HepG2 (cell line): ENCODE measurements at regions not wholly inside any gene's neighbourhood (a gene's known extent, or its start where the extent isn't known, plus 50 kb on each side); places are given as distances from the start of the nearest gene placed in this dataset.

Experiments used
- ATAC-seq: fragments of 200-7000 bp; cut with Tn5 transposase; 3 replicates; pipeline ENCODE4 v1.9.1; 2020; ENCODE audit warnings: mild to moderate bottlenecking, moderate library complexity
- BruUV-seq: library from RNA; stranded (reverse); fragments of 400-500 nt; replicated peaks from 2 replicates; lab custom pipeline; 2021; lab: Mats Ljungman, UMichigan
- CTCF ChIA-PET: fragments of 300-600 bp; formaldehyde crosslinking; extraction: SDS; loops from one replicate; lab custom pipeline; 2021; ENCODE audit warnings: low total read pairs, inconsistent platforms, low intra/inter-chr PET ratio; lab: Yijun Ruan, JAX
- POLR2A ChIA-PET: fragments of 350-600 bp; sonication (Branson Sonifier 250); formaldehyde crosslinking; loops from one replicate; lab custom pipeline; 2020; ENCODE audit warnings: antibody characterized with exemption, inconsistent platforms; lab: Yijun Ruan, JAX
- DNase-seq: peaks from one replicate; pipeline ENCODE4 v3.0.0-alpha.2; 2015; ENCODE audit warnings: low spot score
- FAIRE-seq: peaks from 3 replicates; lab custom pipeline; 2011; peaks lifted over from hg19 to GRCh38; lab: Jason Lieb, UNC
- H2AFZ ChIP-seq: one replicate; pipeline ENCODE4 v1.6.1; 2011; ENCODE audit warnings: low read length, inconsistent platforms
- H3K27ac ChIP-seq: fragments of 300-600 bp; 3 replicates; pipeline ENCODE4 v1.8.0; 2011; ENCODE audit warnings: mixed run types, mild to moderate bottlenecking, mixed read lengths, low read length, inconsistent platforms; ENCODE audit not compliant: insufficient read depth; ENCODE audit errors: extremely low read length
- H3K27me3 ChIP-seq, 2 experiments: fragments of 200-600 bp in 1 of 2; 2 replicates in 1 of 2; 3 replicates in 1 of 2; pipeline versions ENCODE4 v1.6.0 to v1.8.0; 2011; ENCODE audit warnings: low read length in 2 of 2, mild to moderate bottlenecking in 2 of 2, moderate library complexity in 2 of 2, inconsistent platforms in 1 of 2; ENCODE audit not compliant: insufficient read depth in 2 of 2, control insufficient read depth in 1 of 2
- H3K36me3 ChIP-seq, 2 experiments: fragments of 200-600 bp in 1 of 2; replicated peaks in 1 of 2; 2 replicates in 1 of 2; 3 replicates in 1 of 2; pipeline versions ENCODE4 v1.5.1 to v1.8.0; 2011; ENCODE audit warnings: low read length in 2 of 2, inconsistent platforms in 1 of 2; ENCODE audit not compliant: insufficient read depth in 2 of 2, control insufficient read depth in 1 of 2
- H3K4me1 ChIP-seq: 2 replicates; pipeline ENCODE4 v1.5.1; 2012; ENCODE audit warnings: low read length, inconsistent platforms; ENCODE audit not compliant: insufficient read depth
- H3K4me2 ChIP-seq: 2 replicates; pipeline ENCODE4 v1.6.0; 2011; ENCODE audit warnings: low read depth, low read length, inconsistent platforms
- H3K4me3 ChIP-seq, 3 experiments: fragments of 200-600 bp in 1 of 3; sonication (generic), shearing (Covaris generic) in 1 of 3; replicated peaks in 1 of 3; 2 replicates each; pipeline ENCODE4 v1.5.1; 2011 to 2016; ENCODE audit warnings: low read length in 3 of 3, inconsistent platforms in 2 of 3, low read depth in 2 of 3, mild to moderate bottlenecking in 2 of 3, control low read depth in 1 of 3, mixed read lengths in 1 of 3; ENCODE audit not compliant: insufficient read depth in 1 of 3
- H3K79me2 ChIP-seq: one replicate; pipeline ENCODE4 v1.6.1; 2011; ENCODE audit warnings: low read length, inconsistent platforms; ENCODE audit not compliant: insufficient read depth
- H3K9ac ChIP-seq: 2 replicates; pipeline ENCODE4 v1.6.0; 2011; ENCODE audit warnings: mild to moderate bottlenecking, low read depth, low read length, inconsistent platforms; ENCODE audit not compliant: insufficient read depth
- H3K9me3 ChIP-seq: 2 replicates; pipeline ENCODE4 v1.5.1; 2012; ENCODE audit warnings: mild to moderate bottlenecking, low read length
- H4K20me1 ChIP-seq: 2 replicates; pipeline ENCODE4 v1.6.0; 2011; ENCODE audit warnings: inconsistent platforms, mild to moderate bottlenecking, low read length, moderate library complexity; ENCODE audit not compliant: insufficient read depth
- MEF2D ChIP-seq: sonication (generic); formaldehyde crosslinking; IDR thresholded peaks from 2 replicates; pipeline ENCODE4 v1.5.1; 2020; ENCODE audit warnings: mild to moderate bottlenecking, missing genetic modification reagents
- ZNF431 ChIP-seq: sonication (generic); formaldehyde crosslinking; IDR thresholded peaks from 2 replicates; pipeline ENCODE4 v1.9.0; 2022; ENCODE audit warnings: missing genetic modification reagents, low read depth, mild to moderate bottlenecking, borderline replicate concordance
- ZNF614 ChIP-seq: IDR thresholded peaks from 2 replicates; pipeline ENCODE4 v1.6.1; 2018; ENCODE audit warnings: missing biosample characterization, missing genetic modification reagents, inconsistent platforms, borderline replicate concordance
- ZNF792 ChIP-seq: IDR thresholded peaks from 2 replicates; pipeline ENCODE4 v1.6.1; 2016
- WGBS: methylation state at CpG from one replicate; pipeline ENCODE4 v1.1.6; 2017; ENCODE audit warnings: low lambda C conversion rate; 5-methylcytosine and 5-hydroxymethylcytosine counted together
- in situ Hi-C: cut with HindIII; loops from 2 replicates; pipeline ENCODE4 v1.10.0; 2017; ENCODE audit warnings: low pct_unique_long_range_greater_than_20kb; ENCODE audit not compliant: extremely low pct_ligation_motif_present
- intact Hi-C: fragments of 100-400 bp; cut with micrococcal nuclease; formaldehyde crosslinking; loops from one replicate; pipeline ENCODE4 v1.10.0; 2022; ENCODE audit not compliant: unreplicated experiment
- TF ChIP-seq, protein P1 (sequence below): sonication (generic); formaldehyde crosslinking; IDR thresholded peaks from 2 replicates; pipeline ENCODE4 v1.5.0; 2020; ENCODE audit warnings: missing genetic modification reagents, mild to moderate bottlenecking, borderline replicate concordance
- TF ChIP-seq, protein P2 (sequence below): IDR thresholded peaks from 2 replicates; pipeline ENCODE4 v1.6.1; 2016; ENCODE audit warnings: low read depth, control low read depth

DNA sequence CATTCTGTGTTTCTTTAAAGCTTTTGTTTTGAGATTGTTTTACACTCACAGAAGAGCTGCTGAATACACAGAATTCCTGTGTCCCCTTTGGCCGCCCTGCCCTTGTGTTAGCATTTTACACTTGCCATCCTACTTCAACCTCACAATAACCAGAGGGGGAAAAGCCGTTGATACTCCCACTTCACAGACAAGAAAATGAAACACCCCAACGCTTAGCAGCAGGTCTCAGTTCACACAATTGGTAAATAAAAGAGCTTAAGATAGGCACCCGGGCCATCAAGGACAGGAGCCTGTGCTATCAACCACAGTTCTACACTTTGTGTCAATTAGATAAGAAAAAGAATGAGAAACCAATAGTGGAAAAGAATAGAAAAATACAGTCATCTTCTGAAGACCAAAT is 178.0 kb downstream of the SYK start:
- Histone ChIP-seq H3K36me3 (no peaks in the 10 kb centered on the region), H3K4me3 (no peak overlapping the region)
- BruUV-seq: no TSS peak
- TF ChIP-seq ZNF614 (CRISPR knock-in tag) (no peak), ZNF431 (CRISPR knock-in tag) (no peak), ZNF792 (no peak), MEF2D (no peak)
- TF ChIP-seq, protein P1, sequence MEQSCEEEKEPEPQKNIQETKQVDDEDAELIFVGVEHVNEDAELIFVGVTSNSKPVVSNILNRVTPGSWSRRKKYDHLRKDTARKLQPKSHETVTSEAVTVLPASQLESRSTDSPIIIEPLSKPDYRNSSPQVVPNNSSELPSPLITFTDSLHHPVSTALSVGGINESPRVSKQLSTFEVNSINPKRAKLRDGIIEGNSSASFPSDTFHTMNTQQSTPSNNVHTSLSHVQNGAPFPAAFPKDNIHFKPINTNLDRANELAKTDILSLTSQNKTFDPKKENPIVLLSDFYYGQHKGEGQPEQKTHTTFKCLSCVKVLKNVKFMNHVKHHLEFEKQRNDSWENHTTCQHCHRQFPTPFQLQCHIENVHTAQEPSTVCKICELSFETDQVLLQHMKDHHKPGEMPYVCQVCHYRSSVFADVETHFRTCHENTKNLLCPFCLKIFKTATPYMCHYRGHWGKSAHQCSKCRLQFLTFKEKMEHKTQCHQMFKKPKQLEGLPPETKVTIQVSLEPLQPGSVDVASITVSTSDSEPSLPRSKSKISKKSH (CRISPR knock-in tag): no peak
- TF ChIP-seq, protein P2, sequence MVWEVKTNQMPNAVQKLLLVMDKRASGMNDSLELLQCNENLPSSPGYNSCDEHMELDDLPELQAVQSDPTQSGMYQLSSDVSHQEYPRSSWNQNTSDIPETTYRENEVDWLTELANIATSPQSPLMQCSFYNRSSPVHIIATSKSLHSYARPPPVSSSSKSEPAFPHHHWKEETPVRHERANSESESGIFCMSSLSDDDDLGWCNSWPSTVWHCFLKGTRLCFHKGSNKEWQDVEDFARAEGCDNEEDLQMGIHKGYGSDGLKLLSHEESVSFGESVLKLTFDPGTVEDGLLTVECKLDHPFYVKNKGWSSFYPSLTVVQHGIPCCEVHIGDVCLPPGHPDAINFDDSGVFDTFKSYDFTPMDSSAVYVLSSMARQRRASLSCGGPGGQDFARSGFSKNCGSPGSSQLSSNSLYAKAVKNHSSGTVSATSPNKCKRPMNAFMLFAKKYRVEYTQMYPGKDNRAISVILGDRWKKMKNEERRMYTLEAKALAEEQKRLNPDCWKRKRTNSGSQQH: no peak
- TF ChIP-seq, all 625 proteins: peak for 0
- no peak for ATAC-seq
- Histone ChIP-seq H3K27me3 (no peaks in the 10 kb centered on the region; a peak in 1 of 5 replicates), H4K20me1 (no peaks in the 10 kb centered on the region), H2AFZ (no peak overlapping the region), H3K9ac (no peak overlapping the region), H3K79me2 (no peaks in the 10 kb centered on the region), H3K4me1 (no peaks in the 10 kb centered on the region), H3K9me3 (no peaks in the 10 kb centered on the region), H3K27ac (no peak overlapping the region), H3K4me2 (no peak overlapping the region)
- intact Hi-C loops: loop anchor here (5.0 kb wide), 1 partner anchor 698 kb away; no protein-coding TSS in a partner anchor
- no peak for FAIRE-seq
- in situ Hi-C loops: no loop called here
- WGBS: 25% methylated on average over 4 of the region's 4 CpGs
- ChIA-PET CTCF (no interaction called here), POLR2A (no interaction called here)
- DNase-seq: no peak
